ENCODE measurements at regions not wholly inside any gene's neighbourhood (a gene's known extent, or its start where the extent isn't known, plus 50 kb on each side); places are given as distances from the start of the nearest gene placed in this dataset.

- no peak overlapping the region for H3K27ac ChIP-seq
- TF ChIP-seq CTCF (conservative IDR thresholded peaks at IDR 0.05): no peak
Measured at GRCh38 chr2:12313445-12314126, 403.1 kb upstream of the TRIB2 start.

- H3K27ac ChIP-seq: no peak overlapping the region
- no peak for TF ChIP-seq CTCF (conservative IDR thresholded peaks at IDR 0.05)
Measured at GRCh38 chr2:12314127-12314760, 402.5 kb upstream of the TRIB2 start.

- no peak overlapping the region for H3K27ac ChIP-seq
- TF ChIP-seq CTCF (conservative IDR thresholded peaks at IDR 0.05): no peak
Measured at GRCh38 chr2:12315224-12315623, 401.5 kb upstream of the TRIB2 start.

GRCh38 chr2:12316476-12316875 is 400.3 kb upstream of the TRIB2 start:
- TF ChIP-seq CTCF (conservative IDR thresholded peaks at IDR 0.05): no peak
- no peak overlapping the region for H3K27ac ChIP-seq

GRCh38 chr2:12317286-12317685 is 399.4 kb upstream of the TRIB2 start:
- no peak overlapping the region for H3K27ac ChIP-seq
- TF ChIP-seq CTCF (conservative IDR thresholded peaks at IDR 0.05): no peak

GRCh38 chr2:12317814-12318426 is 398.8 kb upstream of the TRIB2 start:
- no peak overlapping the region; the same call in 1 of the 2 replicates for H3K27ac ChIP-seq
- no peak for TF ChIP-seq CTCF (conservative IDR thresholded peaks at IDR 0.05)

GRCh38 chr2:12318427-12319057 is 398.2 kb upstream of the TRIB2 start:
- H3K27ac ChIP-seq: no peak overlapping the region; the same call in 1 of the 2 replicates
- no peak for TF ChIP-seq CTCF (conservative IDR thresholded peaks at IDR 0.05)
